ENCODE measurements at regions not wholly inside any gene's neighbourhood (a gene's known extent, or its start where the extent isn't known, plus 50 kb on each side); places are given as distances from the start of the nearest gene placed in this dataset.

DNA sequence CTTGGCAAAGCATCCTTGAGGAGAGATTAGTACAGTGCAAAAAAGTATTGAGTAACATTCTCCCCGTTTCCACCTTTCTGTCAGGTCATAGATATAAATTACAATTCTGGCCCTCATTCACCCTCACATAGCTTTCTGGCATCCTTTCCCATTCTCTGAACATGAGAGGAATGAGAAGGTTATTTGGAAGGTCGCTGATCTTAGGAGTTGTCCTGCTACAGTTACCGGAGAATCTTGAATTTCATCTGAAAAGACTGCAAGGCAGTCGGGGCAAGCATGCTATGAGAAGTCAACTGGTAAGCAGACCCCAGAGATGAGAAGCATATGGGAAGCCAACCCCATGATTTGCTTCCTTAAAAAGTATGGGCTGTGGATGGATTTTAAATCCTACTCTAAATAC lies 166.7 kb upstream of the CENPW start:
- Histone ChIP-seq H3K27me3 (ENCODE audit: insufficient read depth, low read depth) (no peaks in the 10 kb centered on the region), H3K9me3 (ENCODE audit: insufficient read depth, low read depth) (no peaks in the 10 kb centered on the region; the same call in 1 of the 2 replicates), H3K9me2 (ENCODE audit: insufficient read depth) (no peaks in the 10 kb centered on the region; the same call in 1 of the 2 replicates), H3K27ac (no peak overlapping the region), H3K4me2 (no peak overlapping the region), H3K4me1 (replicated peaks; ENCODE audit: insufficient read depth) (peaks cover 19% of the 10 kb centered on the region), H3K79me2 (ENCODE audit: low read depth) (no peaks in the 10 kb centered on the region), H4K20me1 (ENCODE audit: insufficient read depth) (no peaks in the 10 kb centered on the region), H2AFZ (no peak overlapping the region), H3F3A (ENCODE audit: insufficient read depth, low read depth) (no peaks in the 10 kb centered on the region), H3K4me3 (no peak overlapping the region), H3K36me3 (ENCODE audit: low read depth) (no peaks in the 10 kb centered on the region)
- no TSS peak for BruUV-seq (replicated peaks)
- CTCF ChIA-PET = no interaction called here
- intact Hi-C loops (cut with micrococcal nuclease; ENCODE audit: unreplicated experiment) = loop anchor here (10.0 kb wide), 1 partner anchor 138 kb away; no protein-coding TSS in a partner anchor
- DNase-seq = no peak
- POLR2A ChIA-PET (ENCODE audit: unreplicated experiment) = no interaction called here
- TF ChIP-seq EZH2 (IDR thresholded peaks at IDR 0.05; ENCODE audit: low read depth) = no peak
- TF ChIP-seq CTCF (conservative IDR thresholded peaks at IDR 0.05) = no peak

DNA sequence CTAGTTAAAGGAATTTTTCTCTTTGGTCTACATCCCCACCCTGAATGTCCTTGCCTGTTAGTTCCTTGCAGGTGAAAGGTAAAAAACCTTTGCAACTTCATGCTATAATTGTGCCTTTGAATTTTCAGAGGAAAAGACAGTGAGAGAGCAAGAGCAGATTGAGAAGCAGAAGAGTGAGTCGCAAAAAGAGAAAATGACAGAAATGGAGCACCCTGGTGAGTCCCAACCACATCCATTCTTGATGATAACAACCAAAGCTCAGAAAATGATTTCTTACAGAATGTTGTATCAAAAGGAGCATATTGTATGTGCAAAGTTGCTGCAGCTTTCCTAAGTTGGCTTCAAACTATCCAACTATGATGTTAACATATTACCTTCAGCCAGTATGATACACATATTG lies 165.2 kb upstream of the CENPW start:
- Histone ChIP-seq H3F3A (ENCODE audit: insufficient read depth, low read depth) (no peaks in the 10 kb centered on the region), H3K9me3 (ENCODE audit: insufficient read depth, low read depth) (no peaks in the 10 kb centered on the region; the same call in 1 of the 2 replicates), H2AFZ (no peak overlapping the region), H3K4me2 (no peak overlapping the region), H3K9me2 (ENCODE audit: insufficient read depth) (no peaks in the 10 kb centered on the region; the same call in 1 of the 2 replicates), H3K27me3 (ENCODE audit: insufficient read depth, low read depth) (no peaks in the 10 kb centered on the region), H3K4me3 (no peak overlapping the region), H3K79me2 (ENCODE audit: low read depth) (no peaks in the 10 kb centered on the region), H4K20me1 (ENCODE audit: insufficient read depth) (no peaks in the 10 kb centered on the region), H3K36me3 (ENCODE audit: low read depth) (no peaks in the 10 kb centered on the region), H3K4me1 (replicated peaks; ENCODE audit: insufficient read depth) (peaks cover 25% of the 10 kb centered on the region), H3K27ac (no peak overlapping the region)
- no TSS peak for BruUV-seq (replicated peaks)
- ChIA-PET POLR2A (ENCODE audit: unreplicated experiment) (no interaction called here), CTCF (no interaction called here)
- TF ChIP-seq CTCF (conservative IDR thresholded peaks at IDR 0.05) = no peak
- TF ChIP-seq EZH2 (IDR thresholded peaks at IDR 0.05; ENCODE audit: low read depth) = no peak
- intact Hi-C loops (cut with micrococcal nuclease; ENCODE audit: unreplicated experiment) = loop anchor here (10.0 kb wide), 1 partner anchor 140 kb away; no protein-coding TSS in a partner anchor
- no peak for DNase-seq

GRCh38 chr6:126175251-126175650 lies 164.7 kb upstream of the CENPW start:
- Histone ChIP-seq H3K9me2 (ENCODE audit: insufficient read depth) (no peaks in the 10 kb centered on the region; the same call in 1 of the 2 replicates), H3K79me2 (ENCODE audit: low read depth) (no peaks in the 10 kb centered on the region), H3K27ac (no peak overlapping the region), H3K9me3 (ENCODE audit: insufficient read depth, low read depth) (no peaks in the 10 kb centered on the region; the same call in 1 of the 2 replicates), H3K4me3 (no peak overlapping the region), H2AFZ (no peak overlapping the region), H3K4me2 (no peak overlapping the region), H3K27me3 (ENCODE audit: insufficient read depth, low read depth) (no peaks in the 10 kb centered on the region), H4K20me1 (ENCODE audit: insufficient read depth) (no peaks in the 10 kb centered on the region), H3F3A (ENCODE audit: insufficient read depth, low read depth) (no peaks in the 10 kb centered on the region), H3K4me1 (replicated peaks; ENCODE audit: insufficient read depth) (peaks cover 30% of the 10 kb centered on the region), H3K36me3 (ENCODE audit: low read depth) (no peaks in the 10 kb centered on the region)
- POLR2A ChIA-PET (ENCODE audit: unreplicated experiment) = no interaction called here
- TF ChIP-seq CTCF (conservative IDR thresholded peaks at IDR 0.05) (no peak), EZH2 (IDR thresholded peaks at IDR 0.05; ENCODE audit: low read depth) (no peak)
- BruUV-seq (replicated peaks) = no TSS peak
- CTCF ChIA-PET = no interaction called here
- intact Hi-C loops (cut with micrococcal nuclease; ENCODE audit: unreplicated experiment) = loop anchor here (10.0 kb wide), 1 partner anchor 140 kb away; no protein-coding TSS in a partner anchor
- no peak for DNase-seq

All from PC-9 (cell line).